ENCODE measurements at regions not wholly inside any gene's neighbourhood (a gene's known extent, or its start where the extent isn't known, plus 50 kb on each side); places are given as distances from the start of the nearest gene placed in this dataset.

GRCh38 chr12:115588131-115588530 lies 689.4 kb downstream of the MED13L start:
- TF ChIP-seq POLR2A (IDR thresholded peaks at IDR 0.05; ENCODE audit: low read length) (no peak), GATA1 (IDR thresholded peaks at IDR 0.05; ENCODE audit: low read depth, low read length) (no peak)

Data from erythroblast (primary cell).